ENCODE measurements at regions not wholly inside any gene's neighbourhood (a gene's known extent, or its start where the extent isn't known, plus 50 kb on each side); places are given as distances from the start of the nearest gene placed in this dataset.

- H3K36me3 ChIP-seq, result no peaks in the 10 kb centered on the region
- H3K9me3 ChIP-seq, result no peaks in the 10 kb centered on the region
- DNase-seq, result no peak
- intact Hi-C loops (cut with DNase I; ENCODE audit: low total_unique reads), result no loop called here
- H3K4me3 ChIP-seq, result no peak overlapping the region
- TF ChIP-seq CTCF (IDR thresholded peaks at IDR 0.05), result no peak
- no peaks in the 10 kb centered on the region for H3K27me3 ChIP-seq
- H3K4me1 ChIP-seq, result peaks cover 0 to 6% (median 0%) of the 10 kb centered on the region in 4 donors
- H3K27ac ChIP-seq, result no peak overlapping the region
Measured at GRCh38 chr6:135572051-135572450, 74.5 kb upstream of the AHI1 start.

- H3K36me3 ChIP-seq, result no peaks in the 10 kb centered on the region
- no peak for TF ChIP-seq CTCF (IDR thresholded peaks at IDR 0.05)
- no peak overlapping the region for H3K27ac ChIP-seq
- no peaks in the 10 kb centered on the region for H3K9me3 ChIP-seq
- H3K4me1 ChIP-seq, result no peaks in the 10 kb centered on the region
- H3K27me3 ChIP-seq, result no peaks in the 10 kb centered on the region
- no peak for DNase-seq
- no peak overlapping the region for H3K4me3 ChIP-seq
- intact Hi-C loops (cut with DNase I; ENCODE audit: low total_unique reads), result no loop called here
Measured at GRCh38 chr6:135575629-135576028, 78.1 kb upstream of the AHI1 start.

GRCh38 chr6:135576055-135576454 is 78.5 kb upstream of the AHI1 start:
- intact Hi-C loops (cut with DNase I; ENCODE audit: low total_unique reads), result no loop called here
- DNase-seq, result no peak
- Histone ChIP-seq H3K4me3 (no peak overlapping the region), H3K36me3 (no peaks in the 10 kb centered on the region), H3K9me3 (no peaks in the 10 kb centered on the region), H3K27ac (no peak overlapping the region), H3K27me3 (no peaks in the 10 kb centered on the region), H3K4me1 (no peaks in the 10 kb centered on the region)
- no peak for TF ChIP-seq CTCF (IDR thresholded peaks at IDR 0.05)

GRCh38 chr6:135577059-135577538 is 79.6 kb upstream of the AHI1 start:
- TF ChIP-seq CTCF (IDR thresholded peaks at IDR 0.05), result no peak
- no peak for DNase-seq
- Histone ChIP-seq H3K9me3 (no peaks in the 10 kb centered on the region), H3K36me3 (no peaks in the 10 kb centered on the region), H3K27ac (no peak overlapping the region), H3K4me1 (no peaks in the 10 kb centered on the region), H3K4me3 (no peak overlapping the region), H3K27me3 (no peaks in the 10 kb centered on the region)
- intact Hi-C loops (cut with DNase I; ENCODE audit: low total_unique reads), result no loop called here

GRCh38 chr6:135578976-135579375 is 81.4 kb upstream of the AHI1 start:
- no peak overlapping the region for H3K27ac ChIP-seq
- no peaks in the 10 kb centered on the region for H3K36me3 ChIP-seq
- H3K27me3 ChIP-seq, result no peaks in the 10 kb centered on the region
- TF ChIP-seq CTCF (IDR thresholded peaks at IDR 0.05), result no peak
- no peaks in the 10 kb centered on the region for H3K9me3 ChIP-seq
- H3K4me3 ChIP-seq, result no peak overlapping the region
- DNase-seq, result no peak
- intact Hi-C loops (cut with DNase I; ENCODE audit: low total_unique reads), result no loop called here
- no peaks in the 10 kb centered on the region for H3K4me1 ChIP-seq

- H3K4me3 ChIP-seq, result no peak overlapping the region
- H3K4me1 ChIP-seq, result no peaks in the 10 kb centered on the region
- H3K27me3 ChIP-seq, result no peaks in the 10 kb centered on the region
- intact Hi-C loops (cut with DNase I; ENCODE audit: low total_unique reads), result no loop called here
- no peaks in the 10 kb centered on the region for H3K9me3 ChIP-seq
- H3K36me3 ChIP-seq, result no peaks in the 10 kb centered on the region
- no peak for TF ChIP-seq CTCF (IDR thresholded peaks at IDR 0.05)
- no peak overlapping the region for H3K27ac ChIP-seq
- no peak for DNase-seq
Measured at GRCh38 chr6:135581211-135581610, 83.7 kb upstream of the AHI1 start.

Data from tibial artery (tissue), 4 donors.